HCT116 (cell line): ENCODE measurements at regions not wholly inside any gene's neighbourhood (a gene's known extent, or its start where the extent isn't known, plus 50 kb on each side); places are given as distances from the start of the nearest gene placed in this dataset.

Experiments
- ATAC-seq: fragments of 200-7000 bp; cut with Tn5 transposase; 2 replicates; pipeline ENCODE4 v1.9.1; 2020; ENCODE audit warnings: mild to moderate bottlenecking, moderate library complexity
- BruUV-seq: library from RNA; stranded (reverse); fragments of 400-500 nt; replicated peaks from 2 replicates; lab custom pipeline; 2021; lab: Mats Ljungman, UMichigan
- CTCF ChIA-PET: fragments of 300-600 bp; sonication (Branson Sonifier 250); formaldehyde crosslinking; loops from one replicate; lab custom pipeline; 2021; ENCODE audit warnings: antibody characterized with exemption; lab: Charles Lee
- POLR2A ChIA-PET: fragments of 300-600, 350-600 bp; sonication (Branson Sonifier 250); formaldehyde crosslinking; loops from one replicate; lab custom pipeline; 2021; ENCODE audit warnings: antibody characterized with exemption; lab: Charles Lee
- RAD21 ChIA-PET, 2 experiments: fragments of 300-600 bp; sonication (Branson Sonifier 250); formaldehyde crosslinking; loops; one replicate each; lab custom pipeline; 2023; ENCODE audit warnings: low total read pairs in 2 of 2; ENCODE audit not compliant: uncharacterized antibody in 2 of 2, unreplicated experiment in 2 of 2, low non-redundant PET in 1 of 2; lab: Charles Lee
- DNase-seq: peaks from one replicate; pipeline ENCODE4 v3.0.0-alpha.2; 2010; ENCODE audit warnings: low read depth, low spot score
- H2AFZ ChIP-seq: fragments of 200-600 bp; shearing (Covaris generic), sonication (generic); 2 replicates; pipeline ENCODE4 v1.6.1; 2017; ENCODE audit warnings: low read depth, mixed run types, mixed read lengths, antibody characterized with exemption, low read length; ENCODE audit not compliant: poor library complexity, severe bottlenecking
- H3K27ac ChIP-seq: 2 replicates; pipeline ENCODE4 v1.5.1; 2012; ENCODE audit warnings: low read depth, low read length
- H3K27me3 ChIP-seq: fragments of 200-600 bp; sonication (generic); 2 replicates; pipeline ENCODE4 v1.6.1; 2016; ENCODE audit warnings: mixed run types, low read length, mixed read lengths; ENCODE audit not compliant: insufficient read depth
- H3K36me3 ChIP-seq, 2 experiments: fragments of 200-500 bp in 1 of 2; fragments of 200-600 bp in 1 of 2; sonication (Bioruptor generic) in 1 of 2; sonication (generic) in 1 of 2; 2 replicates each; pipeline versions ENCODE4 v1.5.1 to v1.6.1; 2014 to 2016; ENCODE audit warnings: low read length in 2 of 2, inconsistent platforms in 1 of 2, mixed read lengths in 1 of 2, mixed run types in 1 of 2; ENCODE audit not compliant: insufficient read depth in 2 of 2, control insufficient read depth in 1 of 2
- H3K4me1 ChIP-seq, 2 experiments: fragments of 200-600 bp in 1 of 2; sonication (generic) in 1 of 2; 2 replicates each; pipeline versions ENCODE4 v1.5.1 to v1.6.1; 2012 to 2017; ENCODE audit warnings: low read length in 2 of 2, inconsistent platforms in 1 of 2, mild to moderate bottlenecking in 1 of 2, mixed read lengths in 1 of 2, mixed run types in 1 of 2, moderate library complexity in 1 of 2; ENCODE audit not compliant: insufficient read depth in 2 of 2, control insufficient read depth in 1 of 2
- H3K4me2 ChIP-seq: fragments of 200-600 bp; sonication (generic); 2 replicates; pipeline ENCODE4 v1.6.1; 2017; ENCODE audit warnings: mixed run types, low read length, mixed read lengths
- H3K4me3 ChIP-seq, 2 experiments: fragments of 200-600 bp in 1 of 2; sonication (generic) in 1 of 2; replicated peaks in 1 of 2; 2 replicates each; pipeline ENCODE4 v1.5.1; 2011 to 2016; ENCODE audit warnings: low read length in 2 of 2, control low read depth in 1 of 2, low read depth in 1 of 2, mild to moderate bottlenecking in 1 of 2, mixed read lengths in 1 of 2, mixed run types in 1 of 2
- H3K79me2 ChIP-seq: fragments of 200-600 bp; sonication (generic); 2 replicates; pipeline ENCODE4 v1.6.1; 2017; ENCODE audit warnings: mild to moderate bottlenecking, mixed run types, low read length, moderate library complexity, mixed read lengths; ENCODE audit not compliant: insufficient read depth
- H3K9ac ChIP-seq: fragments of 200-600 bp; sonication (generic); 2 replicates; pipeline ENCODE4 v1.6.1; 2016; ENCODE audit warnings: low read length, mixed read lengths
- H3K9me2 ChIP-seq: fragments of 200-600 bp; sonication (generic), shearing (Covaris generic); 2 replicates; pipeline ENCODE4 v1.6.1; 2017; ENCODE audit warnings: mixed run types, mild to moderate bottlenecking, moderate library complexity; ENCODE audit not compliant: insufficient read depth
- H3K9me3 ChIP-seq, 2 experiments: fragments of 200-500 bp in 1 of 2; fragments of 200-600 bp in 1 of 2; sonication (Bioruptor generic) in 1 of 2; sonication (generic) in 1 of 2; 2 replicates each; pipeline ENCODE4 v1.6.1; 2014 to 2017; ENCODE audit warnings: low read length in 2 of 2, mixed read lengths in 2 of 2, inconsistent platforms in 1 of 2, low read depth in 1 of 2, mild to moderate bottlenecking in 1 of 2, mixed run types in 1 of 2, moderate library complexity in 1 of 2; ENCODE audit not compliant: control insufficient read depth in 1 of 2, insufficient read depth in 1 of 2
- H4K20me1 ChIP-seq: fragments of 200-600 bp; sonication (generic), shearing (Covaris generic); 2 replicates; pipeline ENCODE4 v1.6.1; 2017; ENCODE audit warnings: mixed run types, mild to moderate bottlenecking, moderate library complexity; ENCODE audit not compliant: insufficient read depth
- EGR1 ChIP-seq: IDR thresholded peaks from 2 replicates; pipeline ENCODE4 v1.6.1; 2012; ENCODE audit warnings: low read depth
- ELF1 ChIP-seq: IDR thresholded peaks from 2 replicates; pipeline ENCODE4 v1.6.1; 2012; ENCODE audit warnings: low read depth, borderline replicate concordance
- EZH2 ChIP-seq: fragments of 200-600 bp; sonication (generic); IDR thresholded peaks from 2 replicates; pipeline ENCODE4 v1.6.1; 2017; ENCODE audit warnings: antibody characterized with exemption, mixed run types
- EZH2phosphoT487 ChIP-seq: fragments of 200-600 bp; IDR thresholded peaks from 2 replicates; pipeline ENCODE4 v1.6.1; 2018; ENCODE audit warnings: antibody characterized with exemption, borderline replicate concordance
- MAX ChIP-seq: IDR thresholded peaks from 2 replicates; pipeline ENCODE4 v1.6.1; 2012
- POLR2A ChIP-seq: IDR thresholded peaks from 2 replicates; pipeline ENCODE4 v1.7.0; 2011; ENCODE audit warnings: borderline replicate concordance; ENCODE audit not compliant: insufficient read depth, insufficient read length; ENCODE audit errors: extremely low read depth
- POLR2AphosphoS5 ChIP-seq: IDR thresholded peaks from 2 replicates; pipeline ENCODE4 v1.6.1; 2011; ENCODE audit warnings: mild to moderate bottlenecking, low read depth, low read length, moderate library complexity
- SIN3A ChIP-seq: IDR thresholded peaks from 2 replicates; pipeline ENCODE4 v1.6.1; 2012; ENCODE audit warnings: low read depth
- SRF ChIP-seq: IDR thresholded peaks from 2 replicates; pipeline ENCODE4 v1.6.1; 2012; ENCODE audit warnings: low read depth
- intact Hi-C: fragments of 100-400 bp; cut with micrococcal nuclease; formaldehyde crosslinking; loops from 2 replicates; pipeline ENCODE4 v1.10.0; 2022

GRCh38 chr9:695252-695651 is 146.2 kb upstream of the DMRT1 start:
- TF ChIP-seq POLR2AphosphoS5, result no peak
- TF ChIP-seq EZH2phosphoT487, result no peak
- no peak for TF ChIP-seq ELF1
- no peak for TF ChIP-seq EZH2
- ChIA-PET POLR2A (no interaction called here), RAD21 (no interaction called here), CTCF (no interaction called here)
- H2AFZ ChIP-seq, result no peak overlapping the region
- intact Hi-C loops, result no loop called here
- ATAC-seq, result no peak
- no peaks in the 10 kb centered on the region for H3K9me2 ChIP-seq
- H3K4me3 ChIP-seq, result no peak overlapping the region
- no TSS peak for BruUV-seq
- no peak overlapping the region for H3K9ac ChIP-seq
- DNase-seq, result no peak
- H3K4me1 ChIP-seq, result peaks cover 4 to 5% of the 10 kb centered on the region in 2 experiments; a peak in 2 of 4 replicates
- no peak overlapping the region for H3K4me2 ChIP-seq
- no peaks in the 10 kb centered on the region for H3K9me3 ChIP-seq
- H3K79me2 ChIP-seq, result no peaks in the 10 kb centered on the region
- H3K36me3 ChIP-seq, result no peaks in the 10 kb centered on the region
- no peaks in the 10 kb centered on the region for H4K20me1 ChIP-seq
- H3K27ac ChIP-seq, result no peak overlapping the region
- no peaks in the 10 kb centered on the region for H3K27me3 ChIP-seq

DNA sequence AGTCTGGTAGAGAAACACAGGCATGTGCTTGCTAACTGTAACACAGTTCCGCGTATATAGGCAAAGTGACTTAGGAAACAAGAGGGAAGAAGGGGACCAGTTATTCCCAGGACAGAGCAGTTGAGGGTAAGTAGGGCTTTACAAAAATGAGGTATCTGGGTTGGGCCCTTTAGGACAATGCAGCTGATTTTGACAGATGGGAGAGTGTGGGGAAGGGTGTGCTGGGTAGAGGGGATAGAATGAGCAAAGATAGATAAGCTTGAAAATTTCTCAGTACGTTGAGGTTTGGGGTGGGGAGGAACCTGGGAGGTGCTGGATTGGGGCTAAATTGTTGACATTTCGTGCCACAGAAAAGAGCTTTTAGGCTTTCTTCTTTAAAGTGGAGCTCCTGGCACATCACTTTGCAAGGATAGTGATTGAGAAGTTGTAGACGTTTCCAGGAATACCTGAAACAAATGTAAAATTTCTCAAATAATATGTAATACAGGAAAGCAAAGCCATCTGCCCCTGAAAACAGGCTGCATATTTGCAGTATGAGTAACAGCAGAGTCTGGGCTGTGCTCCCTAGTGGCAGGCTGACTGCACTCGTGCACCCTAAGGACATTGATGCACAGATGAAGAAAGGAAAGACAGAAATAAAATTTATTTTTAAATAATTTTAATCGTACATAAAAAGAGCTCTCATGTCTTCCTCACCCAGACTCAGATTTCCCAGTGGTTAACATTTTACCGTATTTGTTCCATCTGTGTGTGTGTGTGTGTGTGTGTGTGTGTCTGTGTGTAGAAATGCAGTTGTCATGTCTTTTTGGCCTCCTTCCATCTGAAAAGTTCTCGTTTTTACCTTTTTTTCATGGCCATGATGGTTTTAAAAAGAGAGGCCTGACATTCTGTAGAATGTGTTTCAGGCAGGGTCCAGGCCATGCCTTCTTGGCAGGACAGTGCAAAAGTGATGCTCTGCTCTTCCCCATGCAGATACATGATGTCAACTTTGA is 144.9 kb upstream of the DMRT1 start:
- no TSS peak for BruUV-seq
- DNase-seq (no peak), ATAC-seq (peak; percentile 71)
- intact Hi-C loops, result no loop called here
- POLR2A ChIA-PET, result no interaction called here
- H3K4me2 ChIP-seq, result no peak overlapping the region
- RAD21 ChIA-PET, result no interaction called here
- H4K20me1 ChIP-seq, result no peaks in the 10 kb centered on the region
- no peak overlapping the region for H2AFZ ChIP-seq
- H3K9me3 ChIP-seq, result no peaks in the 10 kb centered on the region
- H3K27ac ChIP-seq, result no peak overlapping the region
- no peaks in the 10 kb centered on the region for H3K36me3 ChIP-seq
- no peaks in the 10 kb centered on the region for H3K79me2 ChIP-seq
- no peaks in the 10 kb centered on the region for H3K27me3 ChIP-seq
- H3K9ac ChIP-seq, result no peak overlapping the region
- TF ChIP-seq POLR2A (no peak), MAX (no peak), EGR1 (no peak), SRF (no peak), EZH2phosphoT487 (no peak), SIN3A (no peak)
- H3K4me1 ChIP-seq, result peaks cover 4 to 5% of the 10 kb centered on the region in 2 experiments; a peak in 2 of 4 replicates
- H3K4me3 ChIP-seq, result no peak overlapping the region
- CTCF ChIA-PET, result no interaction called here
- no peaks in the 10 kb centered on the region for H3K9me2 ChIP-seq
